SH-SY5Y (cell line): ENCODE measurements at regions not wholly inside any gene's neighbourhood (a gene's known extent, or its start where the extent isn't known, plus 50 kb on each side); places are given as distances from the start of the nearest gene placed in this dataset.
A peak's percentile ranks its signal among the peaks of the same experiment; 100 is the strongest.

ENCODE experiments used
- GATA2 ChIP-seq: IDR thresholded peaks from 2 replicates; pipeline ENCODE4 v1.6.1; 2011; ENCODE audit warnings: mild to moderate bottlenecking, low read depth, low read length
- GATA3 ChIP-seq: IDR thresholded peaks from 2 replicates; pipeline ENCODE4 v1.6.1; 2011; ENCODE audit warnings: low read depth, mild to moderate bottlenecking, low read length, moderate library complexity

DNA sequence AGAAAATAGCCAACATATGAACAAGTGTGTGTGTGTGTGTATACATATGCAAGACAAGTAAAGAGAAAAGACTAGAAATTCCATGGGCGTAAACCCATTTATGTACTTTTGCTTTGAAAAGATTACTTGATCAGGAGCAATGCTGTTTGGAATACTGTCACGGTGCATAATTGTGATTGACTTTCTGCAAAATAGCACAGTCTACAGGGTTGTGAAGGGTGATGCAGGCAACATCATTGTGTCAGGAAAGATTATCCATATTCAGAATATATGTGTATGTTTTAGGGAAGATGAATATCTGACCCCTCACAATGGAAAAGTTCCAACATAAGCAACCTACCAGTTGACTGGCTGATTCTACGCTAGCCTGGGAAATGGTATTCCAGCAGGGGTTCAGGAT is 307.7 kb downstream of the JRKL start:
- TF ChIP-seq GATA2 (no peak), GATA3 (no peak)

DNA sequence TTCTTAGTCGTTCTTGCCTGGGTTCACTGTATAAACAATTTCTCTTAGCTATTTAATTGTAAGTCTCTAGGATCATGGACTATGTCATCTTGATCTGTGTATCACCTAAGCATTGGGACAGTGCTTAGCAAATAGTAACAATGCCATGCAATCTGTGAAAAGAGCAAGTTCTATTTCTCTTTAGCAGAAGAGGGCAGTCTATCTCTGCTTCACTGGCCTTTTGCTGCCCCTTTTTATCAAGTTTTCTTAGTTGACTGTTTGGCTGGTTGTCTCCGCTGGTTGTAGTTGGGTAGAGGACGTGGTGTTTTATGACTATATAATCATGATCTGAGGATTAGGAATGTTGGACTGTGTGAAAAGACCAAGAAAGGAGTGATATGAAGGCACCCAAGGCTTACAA is 315.0 kb downstream of the JRKL start:
- TF ChIP-seq GATA3 (no peak), GATA2 (no peak)

DNA sequence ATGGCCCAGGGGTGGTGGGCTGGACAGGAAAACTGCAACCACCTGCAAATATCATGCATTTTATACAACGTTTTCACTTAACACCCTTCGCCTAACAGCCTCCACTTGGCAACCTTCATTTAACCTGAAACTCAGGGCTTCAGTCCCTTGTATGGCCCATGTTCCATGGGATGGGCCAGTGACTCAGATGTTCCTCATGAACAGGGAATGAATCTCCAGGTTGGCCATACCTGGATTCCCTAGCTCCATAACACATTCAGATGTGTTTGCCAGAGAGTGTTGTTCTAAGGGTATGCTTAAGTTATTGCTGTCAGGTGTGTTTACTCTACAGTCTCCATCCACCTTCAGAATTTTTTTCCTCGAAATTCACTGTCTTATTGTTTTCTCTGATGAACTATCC is 316.9 kb downstream of the JRKL start:
- no peak for TF ChIP-seq GATA2
- no peak for TF ChIP-seq GATA3

DNA sequence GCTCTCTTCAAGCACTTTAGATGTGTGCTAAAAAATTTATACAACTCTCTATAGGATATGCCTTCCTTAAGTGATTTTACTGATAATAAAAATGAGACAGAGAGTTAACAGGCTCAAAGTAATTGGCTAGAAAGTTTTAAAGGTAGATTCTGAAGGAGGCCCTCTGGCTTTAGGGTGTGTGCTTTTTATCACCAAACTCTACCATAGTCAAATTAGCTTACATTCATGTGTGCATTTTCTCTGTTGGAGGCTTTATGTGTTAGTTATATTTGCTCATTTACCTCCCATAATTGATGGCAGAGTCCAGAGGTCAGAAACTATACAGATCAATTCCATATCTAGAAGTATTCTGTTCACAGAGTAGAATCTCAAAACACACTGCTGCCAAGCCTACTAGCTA is 317.5 kb downstream of the JRKL start:
- TF ChIP-seq GATA2 (no peak), GATA3 (no peak)

DNA sequence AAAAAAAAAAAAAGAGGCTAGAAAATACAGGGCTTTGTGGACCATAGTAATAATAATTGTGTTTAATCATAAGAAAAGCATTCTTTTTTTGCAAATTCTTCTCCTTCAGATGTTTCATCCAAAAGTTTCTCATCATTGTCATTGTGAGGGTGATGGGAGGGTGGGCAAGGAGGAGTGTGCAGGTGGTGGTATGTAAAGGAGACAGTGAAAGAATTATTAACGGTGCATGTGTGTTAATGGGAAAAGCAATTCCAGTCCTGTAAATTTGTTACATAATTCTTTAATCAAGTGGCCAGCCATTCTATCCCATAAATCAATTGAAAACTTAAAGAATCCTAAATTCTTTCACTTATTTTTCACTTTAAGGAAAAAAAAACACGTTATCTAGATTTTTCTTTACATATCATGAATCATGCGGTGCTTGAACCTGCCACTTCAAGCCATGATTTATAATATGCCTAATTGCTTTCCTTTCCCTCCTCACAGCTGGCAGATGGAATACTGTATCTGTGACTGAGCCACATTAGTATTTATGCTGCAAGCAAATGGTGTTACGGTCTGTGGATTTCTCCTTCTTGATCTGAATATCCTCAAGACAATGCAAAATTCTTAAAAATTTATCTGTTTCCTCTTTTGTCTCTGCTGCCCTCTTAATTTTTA is 318.5 kb downstream of the JRKL start:
- TF ChIP-seq GATA3 (no peak), GATA2 (no peak)

DNA sequence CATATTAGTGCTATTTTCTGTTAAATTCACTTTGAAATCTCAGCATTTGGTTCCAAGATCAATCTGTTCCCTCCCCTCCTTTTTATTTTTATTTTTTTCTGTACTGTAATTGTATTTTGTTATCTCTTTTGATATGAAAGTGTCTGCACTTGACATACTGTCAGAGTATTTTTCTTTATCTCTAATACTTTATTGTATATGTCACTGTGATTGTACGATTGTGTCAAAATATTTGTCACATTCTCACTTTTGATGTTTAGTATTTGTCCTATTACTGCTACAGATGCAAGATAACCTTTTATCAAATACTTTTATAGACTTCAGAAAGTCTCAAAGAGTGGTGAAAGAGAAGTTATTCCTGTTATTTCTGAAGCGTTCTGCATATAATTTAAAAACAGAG is 323.5 kb downstream of the JRKL start:
- TF ChIP-seq GATA3 (no peak), GATA2 (no peak)

DNA sequence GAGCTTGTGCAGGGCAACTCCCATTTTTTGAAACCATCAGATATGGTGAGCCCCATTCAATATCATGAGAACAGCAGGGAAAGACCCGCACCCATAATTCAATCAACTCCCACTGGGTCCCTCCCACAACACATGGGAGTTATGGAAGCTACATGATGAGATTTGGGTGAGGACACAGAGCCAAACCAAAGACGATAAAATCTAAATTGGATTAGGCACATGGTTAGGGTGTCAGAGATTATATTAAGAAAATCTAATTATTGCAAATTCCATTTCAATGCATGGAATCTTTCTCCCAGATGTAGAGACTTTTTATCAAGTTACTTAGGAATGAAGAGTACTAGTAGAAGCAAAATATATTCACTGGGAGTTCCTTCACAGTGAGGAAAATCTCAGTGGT is 324.9 kb downstream of the JRKL start:
- TF ChIP-seq GATA2: no peak
- 0 out of 2 replicates have a peak, but pooled peaks have one; percentile 38 for TF ChIP-seq GATA3

DNA sequence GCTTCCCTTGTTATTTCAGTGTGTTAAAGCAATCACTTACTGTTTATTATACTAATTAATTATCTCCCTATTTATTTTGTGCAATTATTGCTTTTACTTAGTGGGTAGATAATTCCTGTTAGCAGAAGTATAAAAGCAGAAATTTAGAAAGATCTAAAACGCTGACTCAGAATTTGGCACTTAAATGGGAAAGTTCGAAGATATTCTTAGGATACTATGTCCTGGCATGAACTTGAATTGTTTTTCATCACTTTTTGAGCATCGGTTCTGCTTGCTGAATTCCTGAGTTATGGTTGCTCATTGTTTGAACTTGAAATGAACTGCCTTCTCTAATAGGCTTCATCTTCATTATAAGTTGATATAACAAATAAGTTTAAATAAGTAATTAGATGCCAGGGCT is 325.4 kb downstream of the JRKL start:
- TF ChIP-seq GATA3 (no peak), GATA2 (no peak)

DNA sequence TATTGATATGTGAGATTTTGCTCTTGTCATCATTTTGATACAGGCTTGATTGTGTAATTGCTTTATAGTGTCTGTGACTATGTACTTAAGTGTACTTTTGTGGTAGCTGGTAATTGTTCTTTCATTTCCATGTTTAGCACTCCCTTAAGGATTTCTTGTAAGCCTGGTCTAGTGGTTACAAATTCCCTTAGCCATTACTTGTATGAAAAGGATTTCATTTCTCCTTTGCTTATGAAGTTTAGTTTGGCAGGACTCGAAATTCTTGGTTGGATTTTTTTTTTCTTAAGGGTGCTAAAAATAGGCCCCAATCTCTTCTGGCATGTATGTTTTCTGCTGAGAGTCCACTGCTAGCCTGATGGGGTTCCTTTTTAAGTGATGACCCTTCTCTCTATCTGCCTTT is 346.8 kb downstream of the JRKL start:
- TF ChIP-seq GATA2 (no peak), GATA3 (no peak)

DNA sequence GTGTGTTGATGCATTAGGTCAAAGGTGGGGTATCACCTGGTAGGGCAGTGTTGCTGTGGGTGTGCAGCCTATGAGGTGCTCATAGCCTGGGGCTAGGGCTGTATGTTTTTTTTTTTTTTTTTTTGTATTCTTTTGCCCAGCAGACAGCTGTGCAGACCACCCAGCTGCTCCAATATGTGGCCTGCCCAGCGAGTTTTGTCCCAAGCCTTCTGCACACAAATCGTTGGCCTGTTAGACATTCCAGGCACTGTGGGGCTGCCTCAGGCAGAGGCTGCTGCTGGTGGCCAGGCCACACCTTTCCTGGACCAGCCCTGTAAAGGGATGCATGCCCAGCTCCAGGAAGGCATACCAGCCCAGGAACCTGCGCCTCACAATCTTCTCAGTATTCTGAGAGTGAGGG is 348.5 kb downstream of the JRKL start:
- no peak for TF ChIP-seq GATA3
- TF ChIP-seq GATA2: no peak

DNA sequence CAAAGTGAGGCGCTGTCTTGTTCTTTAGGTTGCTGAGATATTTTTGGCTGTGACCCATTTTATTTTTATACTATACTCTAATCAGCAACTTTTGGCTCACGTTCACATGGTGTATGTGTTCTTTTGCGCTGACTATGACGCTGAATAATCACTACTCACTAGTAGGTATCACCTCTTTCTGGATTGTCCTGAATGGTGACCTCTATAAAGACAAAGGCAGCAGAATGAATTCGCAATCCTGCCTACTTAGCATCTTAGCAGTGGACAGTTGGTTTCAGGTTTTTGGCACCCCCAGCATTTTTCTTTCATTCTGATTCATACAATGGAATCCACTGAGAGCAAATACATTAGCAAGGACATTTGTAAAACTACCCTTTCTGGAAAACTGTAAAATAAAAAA is 351.3 kb downstream of the JRKL start:
- TF ChIP-seq GATA3: no peak
- no peak for TF ChIP-seq GATA2

DNA sequence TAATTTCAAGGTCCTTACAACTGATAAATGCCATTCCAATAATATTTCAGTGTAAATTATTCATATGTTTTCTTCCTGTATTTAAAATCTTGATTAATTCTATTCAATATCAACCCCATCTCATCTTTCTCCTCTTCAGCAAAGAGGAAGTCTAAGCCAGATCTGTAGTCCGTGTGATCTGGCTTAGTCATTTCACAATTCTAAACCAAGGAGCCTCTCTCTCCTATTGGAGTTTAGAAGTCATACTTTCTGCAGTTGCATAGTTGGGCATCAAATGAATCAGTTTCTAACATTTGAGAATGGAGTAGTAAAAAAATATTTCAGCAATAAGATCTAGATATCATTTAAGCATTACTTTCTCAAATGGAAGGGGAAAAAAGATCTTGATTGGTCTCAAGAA is 354.9 kb downstream of the JRKL start:
- TF ChIP-seq GATA2 (no peak), GATA3 (no peak)

DNA sequence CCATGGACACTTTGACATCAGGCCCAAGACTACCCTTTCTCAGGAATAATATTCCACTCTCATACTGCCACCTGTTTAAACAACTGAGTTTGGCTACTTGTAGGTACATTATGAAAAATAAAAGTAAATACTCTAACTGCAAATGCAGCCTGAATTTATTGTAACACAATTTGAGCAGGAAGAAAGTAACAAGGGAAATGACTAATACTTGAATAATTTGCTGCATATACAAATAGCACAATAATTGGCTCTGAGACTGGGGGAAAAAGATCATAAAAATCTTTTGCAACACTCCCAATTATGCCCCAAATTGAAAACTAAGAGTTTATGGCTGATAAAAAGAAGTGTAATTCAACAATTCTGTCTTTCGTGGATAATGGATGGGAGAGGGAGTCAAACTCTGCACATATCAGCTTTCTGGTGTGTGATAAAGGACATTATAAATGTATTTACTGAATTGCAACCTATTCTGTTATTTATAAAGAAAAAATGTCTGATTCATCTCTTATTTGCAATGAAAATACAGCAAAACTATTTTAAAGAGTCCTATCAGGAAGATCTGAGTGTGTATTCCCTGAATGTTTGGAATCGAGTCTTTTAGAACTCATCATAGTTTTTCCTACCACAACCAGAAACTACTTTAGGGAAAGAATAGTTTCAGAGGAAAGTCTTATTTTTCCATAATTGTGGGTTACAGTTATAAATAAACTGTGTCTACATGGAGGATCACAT is 359.0 kb downstream of the JRKL start:
- TF ChIP-seq GATA2: no peak

DNA sequence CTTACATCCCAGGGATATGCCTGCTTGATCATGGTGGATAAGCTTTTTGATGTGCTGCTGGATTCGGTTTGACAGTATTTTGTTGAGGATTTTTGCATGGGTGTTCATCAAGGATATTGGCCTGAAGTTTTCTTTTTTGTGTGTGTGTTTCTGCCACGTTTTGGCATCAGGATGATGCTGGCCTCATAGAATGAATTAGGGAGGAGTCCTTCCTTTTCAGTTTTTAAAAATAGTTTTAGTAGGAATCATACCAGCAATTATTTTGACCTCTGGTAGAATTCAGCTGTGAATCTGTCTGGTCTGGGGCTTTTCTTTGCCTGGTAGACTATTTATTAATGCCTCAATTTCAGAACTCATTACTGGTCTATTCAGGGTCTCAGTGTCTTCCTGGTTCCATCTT is 362.4 kb downstream of the JRKL start:
- no peak for TF ChIP-seq GATA3
- no peak for TF ChIP-seq GATA2

DNA sequence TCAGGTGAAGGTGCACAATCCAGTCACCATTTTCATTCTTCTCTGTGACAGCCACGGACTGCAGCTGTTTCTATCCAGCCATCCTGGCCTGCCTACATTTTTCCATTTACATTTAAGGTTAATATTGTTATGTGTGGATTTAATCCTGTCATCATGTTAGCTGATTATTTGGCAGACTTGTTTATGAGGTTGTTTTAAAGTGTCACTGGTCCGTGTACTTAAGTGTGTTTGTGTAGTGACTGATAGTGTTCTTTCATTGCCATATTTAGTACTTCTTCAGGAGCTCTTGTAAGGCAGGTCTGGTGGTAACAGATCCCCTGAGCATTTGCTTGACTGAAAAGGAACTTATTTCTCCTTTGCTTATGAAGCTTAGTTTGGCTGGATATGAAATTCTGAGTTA is 364.2 kb downstream of the JRKL start:
- TF ChIP-seq GATA2 (no peak), GATA3 (no peak)
